KOPT-K1 (cell line): ENCODE measurements at regions not wholly inside any gene's neighbourhood (a gene's known extent, or its start where the extent isn't known, plus 50 kb on each side); places are given as distances from the start of the nearest gene placed in this dataset.
"Not testable (repeated sequence)": the region's sequence is repeated elsewhere in the genome, so short reads cannot be mapped to it uniquely, and the experiment has no call there.

Experiments used
- H3K27ac ChIP-seq: fragments of 200-600 bp; sonication (generic); 2 replicates; pipeline ENCODE4 v1.5.1; 2016; ENCODE audit warnings: antibody characterized with exemption, mild to moderate bottlenecking, low read depth, low read length; ENCODE audit not compliant: poor library complexity, severe bottlenecking
- H3K36me3 ChIP-seq: fragments of 200-600 bp; sonication (generic); 2 replicates; pipeline ENCODE4 v1.5.1; 2017; ENCODE audit warnings: antibody characterized with exemption, mild to moderate bottlenecking, low read length, moderate library complexity; ENCODE audit not compliant: insufficient read depth
- H3K9me3 ChIP-seq: fragments of 200-600 bp; sonication (generic); 2 replicates; pipeline ENCODE4 v1.5.1; 2017; ENCODE audit warnings: antibody characterized with exemption, low read length, mild to moderate bottlenecking; ENCODE audit not compliant: insufficient read depth, poor library complexity, severe bottlenecking

DNA sequence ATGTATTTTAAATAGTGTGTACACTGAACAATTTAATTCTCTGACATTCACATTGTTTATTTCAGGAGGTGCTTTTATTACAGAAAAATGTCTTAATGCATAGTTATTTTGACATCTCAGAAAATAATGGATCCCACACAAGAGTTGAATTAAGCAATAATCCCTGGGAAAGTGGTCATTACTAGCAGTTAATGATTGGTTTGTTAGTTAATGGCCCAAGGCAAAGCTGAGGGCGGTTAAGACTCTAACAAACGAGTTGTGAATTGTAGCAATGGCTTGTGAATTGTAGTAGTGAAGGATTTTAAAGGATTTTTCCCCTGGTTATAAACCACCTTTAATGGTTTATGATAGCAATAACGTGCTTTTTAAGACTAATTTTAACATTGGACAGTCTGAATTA is 1316.0 kb upstream of the GJE1 start:
- no peaks in the 10 kb centered on the region for H3K9me3 ChIP-seq
- H3K27ac ChIP-seq = no peak overlapping the region
- H3K36me3 ChIP-seq = no peaks in the 10 kb centered on the region

GRCh38 chr6:140812636-140813035 is 1320.1 kb upstream of the GJE1 start:
- Histone ChIP-seq H3K9me3 (no peaks in the 10 kb centered on the region), H3K27ac (no peak overlapping the region), H3K36me3 (no peaks in the 10 kb centered on the region)

- Histone ChIP-seq H3K27ac (no peak overlapping the region), H3K36me3 (no peaks in the 10 kb centered on the region), H3K9me3 (no peaks in the 10 kb centered on the region)
These were observed 1321.1 kb upstream of the GJE1 start for GRCh38 chr6:140811642-140812041.

GRCh38 chr6:140809694-140810101 is 1323.0 kb upstream of the GJE1 start:
- no peak overlapping the region for H3K27ac ChIP-seq
- H3K36me3 ChIP-seq = no peaks in the 10 kb centered on the region
- H3K9me3 ChIP-seq = no peaks in the 10 kb centered on the region

GRCh38 chr6:140806431-140806830 is 1326.3 kb upstream of the GJE1 start:
- Histone ChIP-seq H3K9me3 (no peaks in the 10 kb centered on the region), H3K27ac (no peak overlapping the region), H3K36me3 (no peaks in the 10 kb centered on the region)

GRCh38 chr6:140794544-140794943 is 1338.2 kb upstream of the GJE1 start:
- no peak overlapping the region for H3K27ac ChIP-seq
- no peaks in the 10 kb centered on the region for H3K9me3 ChIP-seq
- H3K36me3 ChIP-seq = no peaks in the 10 kb centered on the region

- H3K9me3 ChIP-seq = no peaks in the 10 kb centered on the region
- no peaks in the 10 kb centered on the region for H3K36me3 ChIP-seq
- H3K27ac ChIP-seq = no peak overlapping the region
These were observed 1342.6 kb upstream of the GJE1 start for GRCh38 chr6:140790109-140790508.

GRCh38 chr6:140789466-140789865 is 1343.3 kb upstream of the GJE1 start:
- Histone ChIP-seq H3K27ac (no peak overlapping the region), H3K36me3 (no peaks in the 10 kb centered on the region), H3K9me3 (no peaks in the 10 kb centered on the region)

GRCh38 chr6:140785926-140786325 is 1346.8 kb upstream of the GJE1 start:
- no peak overlapping the region for H3K27ac ChIP-seq
- H3K36me3 ChIP-seq = no peaks in the 10 kb centered on the region
- no peaks in the 10 kb centered on the region for H3K9me3 ChIP-seq

DNA sequence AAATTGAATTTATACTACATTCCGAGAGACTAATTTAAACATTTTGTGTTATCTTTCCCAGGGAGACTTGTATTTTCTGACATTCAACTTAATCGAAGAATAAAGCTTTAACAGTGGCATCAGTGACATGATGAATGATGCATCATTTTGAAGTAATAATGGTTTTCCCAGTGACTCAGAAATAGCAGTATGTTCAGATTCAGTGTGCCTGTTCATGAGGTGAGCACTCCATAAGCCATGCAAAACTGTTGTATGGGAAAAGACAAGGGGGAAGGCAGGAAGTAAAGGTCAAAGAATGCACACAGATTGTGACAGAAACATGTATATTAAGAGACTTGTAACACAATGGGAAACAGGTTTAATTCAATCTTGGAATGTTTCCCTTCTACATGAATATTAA is 1348.2 kb upstream of the GJE1 start:
- no peaks in the 10 kb centered on the region for H3K9me3 ChIP-seq
- H3K36me3 ChIP-seq = no peaks in the 10 kb centered on the region
- H3K27ac ChIP-seq = no peak overlapping the region

DNA sequence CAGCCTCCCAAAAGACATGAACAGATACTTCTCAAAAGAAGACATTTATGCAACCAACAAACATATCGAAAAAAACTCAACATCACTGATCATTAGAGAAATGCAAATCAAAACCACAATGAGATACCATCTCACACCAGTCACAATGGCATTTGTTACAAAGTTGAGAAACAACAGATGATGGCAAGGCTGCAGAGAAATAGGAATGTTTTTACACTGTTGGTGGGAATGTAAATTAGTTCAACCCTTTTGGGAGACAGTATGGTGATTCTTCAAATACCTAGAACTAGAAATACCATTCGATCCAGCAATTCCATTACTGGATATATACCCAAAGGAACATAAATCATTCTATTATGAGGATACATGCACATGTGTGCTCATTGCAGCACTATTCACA is 1349.2 kb upstream of the GJE1 start:
- H3K27ac ChIP-seq, H3K9me3 ChIP-seq, H3K36me3 ChIP-seq: not testable (repeated sequence)

DNA sequence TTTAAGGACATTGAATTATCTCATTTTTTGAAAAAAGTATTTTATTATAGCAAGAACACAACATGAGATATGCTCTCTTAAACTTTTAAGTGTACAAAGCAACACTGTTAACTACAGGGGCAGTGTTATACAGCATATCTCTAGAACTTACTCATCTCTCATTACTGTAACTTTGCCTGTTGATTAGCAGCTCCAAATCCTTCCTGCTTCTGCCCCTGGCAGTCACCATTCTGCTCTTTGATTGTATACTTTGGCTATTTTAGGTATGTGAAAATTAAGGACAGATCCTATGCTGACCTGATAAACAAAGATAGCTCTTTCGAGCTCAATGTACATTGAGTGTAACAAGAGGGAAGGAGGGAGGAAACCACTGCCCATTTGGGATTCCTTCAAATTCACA is 1349.8 kb upstream of the GJE1 start:
- Histone ChIP-seq H3K27ac (no peak overlapping the region), H3K36me3 (no peaks in the 10 kb centered on the region), H3K9me3 (no peaks in the 10 kb centered on the region)

- Histone ChIP-seq H3K9me3 (no peaks in the 10 kb centered on the region), H3K36me3 (no peaks in the 10 kb centered on the region), H3K27ac (no peak overlapping the region)
These were observed 1352.6 kb upstream of the GJE1 start for GRCh38 chr6:140779991-140780596.

GRCh38 chr6:140779341-140779740 is 1353.4 kb upstream of the GJE1 start:
- Histone ChIP-seq H3K27ac (no peak overlapping the region), H3K9me3 (no peaks in the 10 kb centered on the region)

GRCh38 chr6:140777780-140778179 is 1354.9 kb upstream of the GJE1 start:
- no peaks in the 10 kb centered on the region for H3K9me3 ChIP-seq
- H3K27ac ChIP-seq = no peak overlapping the region
- H3K36me3 ChIP-seq = no peaks in the 10 kb centered on the region

More at GRCh38 chr6:140779341-140779740, 1353.4 kb upstream of the GJE1 start:
- no peaks in the 10 kb centered on the region for H3K36me3 ChIP-seq

GRCh38 chr6:140775061-140775460 is 1357.7 kb upstream of the GJE1 start:
- Histone ChIP-seq H3K9me3 (no peaks in the 10 kb centered on the region), H3K36me3 (no peaks in the 10 kb centered on the region), H3K27ac (no peak overlapping the region)
